AG20443 (cell line): ENCODE measurements at regions not wholly inside any gene's neighbourhood (a gene's known extent, or its start where the extent isn't known, plus 50 kb on each side); places are given as distances from the start of the nearest gene placed in this dataset.

Experiments
- DNase-seq: peaks from one replicate; pipeline ENCODE4 v3.0.0; 2012; ENCODE audit warnings: low spot score, mixed read lengths

DNA sequence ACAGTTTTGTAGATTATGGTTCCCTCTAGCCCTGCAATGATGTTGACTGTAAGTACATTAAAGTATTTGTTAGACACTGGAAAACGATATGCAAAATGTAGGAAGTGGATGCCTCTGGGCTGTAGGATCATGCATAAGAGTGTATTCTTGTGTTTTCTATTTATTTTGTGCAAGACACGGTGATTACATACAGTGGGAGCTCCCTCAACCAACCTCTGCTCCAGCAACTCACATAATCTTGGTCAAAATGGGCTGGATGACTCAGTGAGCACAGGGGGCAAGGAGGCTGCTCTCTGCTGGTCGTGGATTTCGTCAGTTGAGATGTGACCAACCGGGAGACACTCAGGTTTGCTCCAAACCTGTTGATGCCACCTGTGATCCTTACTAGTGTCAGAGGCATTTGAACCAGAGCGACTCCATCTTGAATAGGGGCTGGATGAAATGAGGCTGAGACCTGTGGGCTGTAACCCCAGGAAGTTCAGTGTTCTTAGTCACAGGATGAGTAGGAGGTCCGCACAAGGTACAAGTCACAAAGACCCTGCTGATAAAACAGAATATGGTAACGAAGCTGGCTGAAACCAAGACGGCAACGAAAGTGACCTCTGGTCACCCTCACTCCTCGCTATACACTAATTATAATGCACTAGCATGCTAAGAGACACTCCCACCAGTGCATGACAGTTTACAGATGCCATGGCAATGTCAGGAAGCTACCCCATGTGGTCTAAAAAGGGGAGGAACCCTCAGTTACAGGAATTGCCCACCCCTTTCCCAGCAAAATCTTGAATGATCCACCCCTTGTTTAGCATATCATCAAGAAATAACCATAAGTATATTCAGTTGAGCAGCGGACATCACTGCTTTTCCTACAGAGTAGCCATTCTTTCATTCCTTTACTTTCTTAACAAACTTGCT is 56.4 kb upstream of the FAM20C start:
- DNase-seq: no peak

DNA sequence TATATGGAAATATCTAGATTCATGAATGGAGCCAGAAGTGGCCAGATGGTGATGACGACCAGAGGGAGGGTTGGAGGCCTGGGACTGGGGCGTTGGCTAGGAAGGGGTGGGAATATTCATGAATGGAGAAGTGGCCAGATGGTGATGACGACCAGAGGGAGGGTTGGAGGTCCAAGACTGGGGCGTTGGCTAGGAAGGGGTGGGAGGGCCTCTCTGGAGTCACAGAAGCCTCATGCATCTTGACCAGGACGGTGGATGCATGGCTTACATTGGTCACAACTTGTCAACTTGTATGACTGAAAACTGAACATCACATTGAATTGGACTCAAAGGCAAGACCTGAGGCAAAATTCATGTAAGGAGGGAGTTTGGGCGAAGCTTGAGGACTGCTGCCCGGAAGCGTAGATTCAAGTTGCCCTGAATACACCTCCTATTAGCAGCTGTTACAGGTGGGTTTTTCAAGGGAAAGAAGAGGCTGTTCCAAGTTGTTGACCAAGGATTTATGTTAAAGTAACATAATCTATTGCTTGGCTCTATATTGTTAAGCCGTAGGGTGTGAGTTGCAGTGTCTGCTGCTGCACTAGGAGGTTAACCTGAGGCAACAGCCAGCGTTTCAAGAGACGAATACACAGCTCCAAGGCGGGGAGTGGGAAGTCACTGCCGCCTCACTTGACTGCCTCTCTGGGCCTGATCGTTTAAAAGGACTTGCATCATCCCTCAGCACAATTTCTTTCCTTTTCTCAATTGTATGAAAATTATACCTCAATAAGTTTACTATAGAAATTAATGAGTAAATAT is 55.1 kb upstream of the FAM20C start:
- DNase-seq: no peak

DNA sequence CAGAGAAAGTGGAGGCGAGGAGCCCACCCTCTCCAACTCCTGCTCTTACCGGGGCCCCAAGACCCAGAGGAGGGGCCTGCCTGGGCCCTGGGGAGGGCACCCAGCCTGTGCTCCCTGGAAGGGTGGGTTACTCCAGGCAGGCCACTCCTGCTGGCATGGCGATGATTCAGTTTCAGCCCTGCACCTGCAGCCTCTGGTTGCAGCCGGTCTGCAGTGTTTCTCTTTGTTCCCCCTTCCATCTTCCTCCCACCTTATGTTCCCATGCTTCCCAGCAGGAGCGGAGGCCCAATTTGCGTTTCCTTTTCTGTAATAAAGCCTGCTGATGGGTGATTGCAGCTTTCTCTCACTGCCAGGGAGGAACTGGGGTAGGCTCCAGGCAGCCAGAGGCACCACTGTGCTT is 53.2 kb upstream of the FAM20C start:
- DNase-seq: no peak

DNA sequence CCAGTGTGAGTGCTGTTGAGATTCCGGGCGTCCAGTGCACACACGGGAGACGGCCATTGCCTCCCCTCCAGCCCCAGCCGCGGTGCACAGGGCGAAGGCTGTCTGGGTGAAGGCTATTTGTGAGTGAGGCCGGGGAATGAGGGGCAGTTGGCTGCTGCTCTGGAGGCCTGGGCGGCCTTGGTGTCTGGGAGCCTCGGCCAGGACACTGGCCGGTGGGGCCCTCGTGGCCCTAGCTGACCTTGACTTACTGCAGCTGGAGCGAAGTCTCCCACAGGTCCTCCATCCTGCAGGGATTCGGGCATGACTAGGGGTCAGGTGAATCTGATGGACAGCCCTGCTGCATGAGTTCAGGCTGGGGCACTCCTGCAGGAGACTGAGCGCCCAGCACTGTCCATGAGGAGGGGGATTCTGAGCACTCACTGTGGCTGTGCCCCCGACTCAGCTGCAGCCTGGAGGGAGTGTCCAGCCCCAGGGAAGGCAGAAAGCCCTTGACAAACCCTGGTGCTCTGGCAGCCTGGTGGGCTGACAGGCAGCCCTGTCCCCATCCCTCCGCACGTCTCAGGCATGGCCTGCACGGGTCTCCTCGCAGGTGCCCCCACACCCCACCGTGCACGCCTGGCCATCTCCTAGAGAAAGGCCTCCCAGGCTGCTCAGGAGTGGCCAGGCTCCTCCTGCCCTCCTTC is 52.7 kb upstream of the FAM20C start:
- no peak for DNase-seq

DNA sequence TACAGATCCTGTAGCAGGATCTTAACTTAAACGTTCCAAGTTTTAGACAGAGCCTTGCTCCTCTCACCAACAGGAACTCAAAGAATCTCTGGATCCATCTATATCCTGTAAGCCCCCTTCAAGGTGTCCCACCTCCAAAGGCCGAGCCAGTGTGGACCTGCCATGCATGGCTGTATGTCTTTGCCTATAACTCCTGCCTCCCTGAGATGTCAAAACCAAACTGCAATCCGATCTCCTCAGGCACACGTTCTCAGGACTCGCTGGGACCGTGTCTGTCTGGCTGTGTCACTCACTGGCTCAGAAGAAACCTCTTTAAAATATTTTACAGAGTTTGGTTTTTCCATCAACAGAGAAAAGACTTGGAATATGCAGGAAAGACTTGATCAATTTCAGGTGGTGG is 51.4 kb upstream of the FAM20C start:
- no peak for DNase-seq

DNA sequence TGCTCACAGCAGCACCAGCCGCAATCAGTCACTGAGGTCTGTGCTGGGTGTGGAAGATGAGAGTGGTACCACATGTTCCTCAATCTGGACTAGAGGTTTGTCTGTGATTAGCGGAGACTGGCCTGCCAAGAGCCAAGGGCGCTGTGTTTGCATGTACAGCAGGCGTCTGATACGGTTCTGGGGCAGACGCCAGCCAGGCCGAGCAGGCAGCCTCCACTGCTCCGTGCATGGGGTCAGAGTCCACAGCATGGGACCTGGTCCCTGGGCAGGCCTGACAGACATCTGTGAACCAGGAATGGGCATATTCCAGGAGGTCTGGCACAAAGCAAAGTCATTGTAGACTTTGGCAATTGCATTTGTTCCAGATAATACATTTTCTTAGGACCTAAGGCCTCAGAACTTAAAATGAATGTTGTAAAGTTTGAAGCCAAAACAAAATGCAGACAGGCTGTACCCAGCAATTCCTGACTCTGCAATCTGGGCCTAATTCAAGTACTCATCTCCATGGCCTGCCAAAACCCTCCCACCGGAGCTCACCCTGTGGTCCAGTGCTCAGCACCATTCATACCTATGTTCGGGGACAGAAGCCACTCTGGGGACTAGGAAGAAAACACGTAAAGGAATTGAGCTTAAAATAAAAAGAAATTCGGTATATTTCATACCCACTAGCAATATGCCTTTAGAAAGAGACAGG is 50.0 kb upstream of the FAM20C start:
- DNase-seq: peak; percentile 41
